Psoas muscle (tissue), 7 donors: ENCODE measurements at regions not wholly inside any gene's neighbourhood (a gene's known extent, or its start where the extent isn't known, plus 50 kb on each side); places are given as distances from the start of the nearest gene placed in this dataset.

Experiments
- ATAC-seq, 4 donors: fragments of 200-7000 bp; cut with Tn5 transposase; one replicate each; pipeline ENCODE4 v1.9.1; 2020; ENCODE audit warnings: moderate library complexity in 3 of 4, mild to moderate bottlenecking in 2 of 4
- DNase-seq, 2 donors: peaks; one replicate each; pipeline ENCODE4 v3.0.0-alpha.2; 2020
- H3K27ac ChIP-seq: fragments of 200-600 bp; one replicate; pipeline ENCODE4 v1.8.0; 2022
- H3K27me3 ChIP-seq, 3 donors: fragments of 200-600 bp in 1 of 3; one replicate each; pipeline versions ENCODE4 v1.6.1 to v1.8.0; 2013 to 2022; ENCODE audit warnings: low read length in 2 of 3, mild to moderate bottlenecking in 2 of 3, moderate library complexity in 1 of 3; ENCODE audit not compliant: insufficient read depth in 3 of 3
- H3K36me3 ChIP-seq, 2 donors: fragments of 200-600 bp in 1 of 2; one replicate each; pipeline versions ENCODE4 v1.6.1 to v1.8.0; 2013 to 2022; ENCODE audit warnings: low read depth in 1 of 2, mild to moderate bottlenecking in 1 of 2, moderate library complexity in 1 of 2; ENCODE audit not compliant: insufficient read depth in 1 of 2
- H3K4me1 ChIP-seq: fragments of 200-600 bp; one replicate; pipeline ENCODE4 v1.8.0; 2022
- H3K4me3 ChIP-seq: fragments of 200-600 bp; one replicate; pipeline ENCODE4 v1.8.0; 2022; ENCODE audit warnings: mild to moderate bottlenecking
- H3K9me3 ChIP-seq: fragments of 200-600 bp; one replicate; pipeline ENCODE4 v1.8.0; 2022
- WGBS, 3 donors: extraction: QIAGEN DNeasy Blood & Tissue Kit; methylation state at CpG; one replicate each; pipeline versions ENCODE4 v1.1.6 to v1.1.7; 2013; 5-methylcytosine and 5-hydroxymethylcytosine counted together
- intact Hi-C, 2 donors: fragments of 100-400 bp; cut with DNase I; formaldehyde crosslinking; loops; one replicate each; pipeline versions ENCODE4 v1.11.0 to v1.14.2; 2022
- TF ChIP-seq, protein P1 (sequence below): fragments of 200-600 bp; IDR thresholded peaks from one replicate; pipeline ENCODE4 v1.8.0; 2022; ENCODE audit warnings: antibody characterized with exemption
- donor health status: healthy with polysubstance abuse.
- donor health status: DM: no; HTN: no; CAD: no; lungs with moderate emphysema.
- donor health status: Bipolar disorder and iron deficiency.
- donor health status: healthy.
- donor health status: DM: yes; HTN: yes; CAD: no.
- donor health status: DM: no; HTN: no; CAD: no.
- donor health status: DM: yes; HTN: yes; CAD: no.

DNA sequence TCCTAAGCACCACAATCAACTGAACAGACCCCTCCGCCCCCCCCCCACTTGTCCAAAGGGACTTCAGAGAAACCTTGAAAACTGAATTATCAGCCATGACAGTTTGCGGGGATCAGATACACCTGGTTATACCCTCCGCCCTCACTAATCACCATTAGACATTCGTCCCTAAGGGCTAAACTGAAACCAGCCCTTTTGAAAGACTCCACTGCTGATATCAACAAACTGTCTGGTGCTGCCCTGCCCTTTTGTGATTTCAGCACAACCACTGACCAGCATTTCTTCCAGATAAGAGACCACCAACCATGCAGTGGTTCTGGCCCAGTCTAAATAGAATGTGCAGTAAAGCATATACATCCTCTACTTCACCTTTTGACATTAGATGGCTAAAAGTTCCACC, 1422.9 kb downstream of the EFNB2 start:
- DNase-seq (no peak), ATAC-seq (no peak)
- TF ChIP-seq, protein P1, sequence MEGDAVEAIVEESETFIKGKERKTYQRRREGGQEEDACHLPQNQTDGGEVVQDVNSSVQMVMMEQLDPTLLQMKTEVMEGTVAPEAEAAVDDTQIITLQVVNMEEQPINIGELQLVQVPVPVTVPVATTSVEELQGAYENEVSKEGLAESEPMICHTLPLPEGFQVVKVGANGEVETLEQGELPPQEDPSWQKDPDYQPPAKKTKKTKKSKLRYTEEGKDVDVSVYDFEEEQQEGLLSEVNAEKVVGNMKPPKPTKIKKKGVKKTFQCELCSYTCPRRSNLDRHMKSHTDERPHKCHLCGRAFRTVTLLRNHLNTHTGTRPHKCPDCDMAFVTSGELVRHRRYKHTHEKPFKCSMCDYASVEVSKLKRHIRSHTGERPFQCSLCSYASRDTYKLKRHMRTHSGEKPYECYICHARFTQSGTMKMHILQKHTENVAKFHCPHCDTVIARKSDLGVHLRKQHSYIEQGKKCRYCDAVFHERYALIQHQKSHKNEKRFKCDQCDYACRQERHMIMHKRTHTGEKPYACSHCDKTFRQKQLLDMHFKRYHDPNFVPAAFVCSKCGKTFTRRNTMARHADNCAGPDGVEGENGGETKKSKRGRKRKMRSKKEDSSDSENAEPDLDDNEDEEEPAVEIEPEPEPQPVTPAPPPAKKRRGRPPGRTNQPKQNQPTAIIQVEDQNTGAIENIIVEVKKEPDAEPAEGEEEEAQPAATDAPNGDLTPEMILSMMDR = no peak
- H3K4me3 ChIP-seq = no peak overlapping the region
- 88 to 95% (median 92%) methylated on average over 4 of the region's 4 CpGs for WGBS, 3 donors
- no peaks in the 10 kb centered on the region for H3K36me3 ChIP-seq
- intact Hi-C loops = no loop called here
- H3K9me3 ChIP-seq = peaks cover 8% of the 10 kb centered on the region
- no peaks in the 10 kb centered on the region for H3K27me3 ChIP-seq
- no peak overlapping the region for H3K27ac ChIP-seq
- no peaks in the 10 kb centered on the region for H3K4me1 ChIP-seq

DNA sequence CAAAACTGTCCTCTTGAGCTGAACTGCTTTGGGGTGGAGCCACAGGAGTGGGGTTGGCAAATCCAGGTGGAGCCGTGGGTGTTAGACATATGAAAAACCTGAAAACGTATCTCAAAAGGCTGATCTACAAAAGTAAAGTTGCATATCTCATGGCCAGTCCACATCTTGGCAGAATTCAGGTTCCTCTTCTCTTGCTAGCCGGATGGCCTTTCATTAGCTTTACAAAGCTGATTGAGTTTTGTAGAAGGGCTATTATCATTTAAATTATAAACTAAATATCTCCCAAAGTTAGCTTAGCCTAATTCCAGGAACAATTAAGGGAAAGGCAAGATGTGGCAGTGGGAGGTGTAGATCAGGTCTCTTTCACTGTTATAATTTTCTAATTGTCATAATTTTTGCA, 1427.7 kb downstream of the EFNB2 start:
- H3K4me1 ChIP-seq = no peaks in the 10 kb centered on the region
- H3K36me3 ChIP-seq = no peaks in the 10 kb centered on the region
- H3K27ac ChIP-seq = no peak overlapping the region
- no peak overlapping the region for H3K4me3 ChIP-seq
- DNase-seq = no peak
- TF ChIP-seq, protein P1 = no peak
- no peaks in the 10 kb centered on the region for H3K9me3 ChIP-seq
- 88 to 92% (median 91%) methylated on average over 3 of the region's 3 CpGs for WGBS, 3 donors
- no peaks in the 10 kb centered on the region for H3K27me3 ChIP-seq
- intact Hi-C loops = no loop called here
- no peak for ATAC-seq

DNA sequence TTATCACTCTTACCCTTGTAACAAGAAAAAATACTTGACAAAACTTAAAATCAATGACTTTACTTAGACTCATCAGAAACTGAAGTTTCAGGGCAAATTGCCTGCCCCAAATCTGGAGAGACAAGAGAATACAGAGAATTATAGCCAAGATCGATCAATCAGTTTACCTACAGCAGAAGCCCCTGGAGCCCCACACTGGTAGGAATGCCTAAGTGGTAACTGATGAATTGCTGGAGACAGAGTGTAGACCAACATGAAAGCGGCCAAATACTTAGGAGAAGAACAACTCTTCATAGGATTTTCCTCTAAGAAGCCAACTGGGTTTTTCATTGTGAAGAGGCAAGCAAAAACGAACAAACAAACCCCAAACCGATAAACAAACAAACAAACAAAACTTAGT, 1430.0 kb downstream of the EFNB2 start:
- Histone ChIP-seq H3K27ac (no peak overlapping the region), H3K9me3 (no peaks in the 10 kb centered on the region), H3K27me3 (no peaks in the 10 kb centered on the region), H3K4me1 (no peaks in the 10 kb centered on the region), H3K36me3 (no peaks in the 10 kb centered on the region), H3K4me3 (no peak overlapping the region)
- DNase-seq (no peak), ATAC-seq (no peak)
- WGBS, 3 donors = 89 to 92% (median 91%) methylated on average over 4 of the region's 4 CpGs
- intact Hi-C loops = no loop called here
- TF ChIP-seq, protein P1 = no peak

DNA sequence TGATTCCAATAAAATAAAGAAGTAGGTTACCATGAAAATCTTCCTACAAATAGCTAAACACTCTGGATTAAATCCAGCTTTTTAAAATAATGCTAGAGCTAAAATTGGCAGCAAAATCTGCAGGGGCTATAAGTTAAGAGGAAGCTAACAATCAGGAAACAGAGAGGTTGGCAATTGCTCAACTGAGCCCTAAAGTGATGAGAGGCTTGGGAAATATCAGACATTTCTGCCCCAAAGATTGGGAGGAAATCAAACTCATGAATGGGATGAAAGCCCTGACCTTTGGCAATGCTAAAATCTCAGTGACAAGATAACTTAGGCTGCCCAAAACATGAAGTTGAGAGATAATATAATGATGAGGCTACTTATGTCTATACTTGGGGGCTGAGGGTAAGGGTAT, 1437.9 kb downstream of the EFNB2 start:
- intact Hi-C loops = no loop called here
- no peak overlapping the region for H3K27ac ChIP-seq
- H3K36me3 ChIP-seq = no peaks in the 10 kb centered on the region
- H3K9me3 ChIP-seq = no peaks in the 10 kb centered on the region
- no peaks in the 10 kb centered on the region for H3K27me3 ChIP-seq
- TF ChIP-seq, protein P1 = no peak
- ATAC-seq = no peak
- H3K4me1 ChIP-seq = no peaks in the 10 kb centered on the region
- no peak for DNase-seq
- H3K4me3 ChIP-seq = no peak overlapping the region

DNA sequence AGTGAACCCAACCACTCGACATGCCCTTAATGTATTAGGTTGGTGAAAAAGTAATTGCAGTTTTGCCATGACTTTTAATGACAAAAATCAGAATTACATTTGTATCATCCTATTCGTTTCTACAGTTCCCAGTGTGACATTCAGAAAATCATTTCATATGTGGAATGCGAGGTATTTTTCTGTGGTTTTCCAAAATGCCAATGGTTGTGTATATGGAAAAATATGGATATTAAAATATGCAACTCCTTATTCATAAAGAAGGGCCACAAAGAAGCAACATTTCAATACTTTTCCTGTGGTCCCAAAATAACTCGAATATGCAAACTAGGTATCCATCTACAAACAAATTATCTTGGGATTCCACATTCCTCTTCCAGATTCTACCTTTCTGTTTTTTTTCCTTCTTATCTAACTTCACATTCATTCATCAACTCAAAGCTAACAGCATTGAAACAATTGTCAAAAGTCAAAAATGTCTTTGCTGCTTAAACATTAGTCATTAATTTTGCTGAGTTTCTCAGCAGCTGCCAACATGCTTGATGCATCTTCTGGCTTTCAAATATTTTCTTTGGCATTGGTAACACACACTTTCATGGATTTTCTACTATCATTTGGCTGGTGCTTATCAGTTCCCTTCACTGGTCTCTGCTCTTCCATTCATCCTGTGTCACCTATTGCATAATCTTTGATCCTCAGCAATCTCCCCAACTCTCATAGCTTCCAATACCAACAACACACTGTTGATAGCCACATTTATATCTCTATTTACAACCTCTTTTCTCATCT, 1445.4 kb downstream of the EFNB2 start:
- intact Hi-C loops = no loop called here
- TF ChIP-seq, protein P1 = no peak
- DNase-seq (no peak), ATAC-seq (no peak)
- H3K27me3 ChIP-seq = no peaks in the 10 kb centered on the region
- no peaks in the 10 kb centered on the region for H3K4me1 ChIP-seq
- 68 to 70% (median 69%) methylated on average over 4 of the region's 4 CpGs for WGBS, 3 donors
- no peak overlapping the region for H3K4me3 ChIP-seq
- H3K36me3 ChIP-seq = no peaks in the 10 kb centered on the region
- no peaks in the 10 kb centered on the region for H3K9me3 ChIP-seq
- no peak overlapping the region for H3K27ac ChIP-seq
